HG03520 (cell line): ENCODE measurements at regions not wholly inside any gene's neighbourhood (a gene's known extent, or its start where the extent isn't known, plus 50 kb on each side); places are given as distances from the start of the nearest gene placed in this dataset.

ENCODE experiments used
- ATAC-seq: cut with Tn5 transposase; IDR thresholded peaks from one replicate; pipeline ENCODE4 v1.9.1; 2021; ENCODE audit warnings: mild to moderate bottlenecking, moderate library complexity; ENCODE audit not compliant: unreplicated experiment

- ATAC-seq = no peak
These were observed 196.4 kb upstream of the FOXN3 start for GRCh38 chr14:89613260-89614008.

- no peak for ATAC-seq
These were observed 192.6 kb upstream of the FOXN3 start for GRCh38 chr14:89609500-89610100.

- ATAC-seq = no peak
These were observed 190.4 kb upstream of the FOXN3 start for GRCh38 chr14:89607453-89607852.

GRCh38 chr14:89603938-89604480, 187.0 kb upstream of the FOXN3 start:
- no peak for ATAC-seq

GRCh38 chr14:89600950-89601826, 184.2 kb upstream of the FOXN3 start:
- no peak for ATAC-seq

GRCh38 chr14:89600029-89600428, 183.0 kb upstream of the FOXN3 start:
- no peak for ATAC-seq

GRCh38 chr14:89598548-89599186, 181.6 kb upstream of the FOXN3 start:
- no peak for ATAC-seq

GRCh38 chr14:89592961-89593360, 175.9 kb upstream of the FOXN3 start:
- no peak for ATAC-seq

GRCh38 chr14:89589400-89590118, 172.5 kb upstream of the FOXN3 start:
- no peak for ATAC-seq

- no peak for ATAC-seq
These were observed 171.8 kb upstream of the FOXN3 start for GRCh38 chr14:89588840-89589296.

- ATAC-seq = no peak
These were observed 171.0 kb upstream of the FOXN3 start for GRCh38 chr14:89588016-89588415.

- ATAC-seq = no peak
These were observed 170.0 kb upstream of the FOXN3 start for GRCh38 chr14:89587136-89587420.

- ATAC-seq = no peak
These were observed 169.5 kb upstream of the FOXN3 start for GRCh38 chr14:89586258-89587135.

GRCh38 chr14:89578156-89578555, 161.1 kb upstream of the FOXN3 start:
- no peak for ATAC-seq

GRCh38 chr14:89576960-89577359, 159.9 kb upstream of the FOXN3 start:
- ATAC-seq = no peak

- no peak for ATAC-seq
These were observed 159.3 kb upstream of the FOXN3 start for GRCh38 chr14:89576145-89576927.

GRCh38 chr14:89575386-89576061, 158.5 kb upstream of the FOXN3 start:
- ATAC-seq = no peak

GRCh38 chr14:89574420-89574819, 157.4 kb upstream of the FOXN3 start:
- no peak for ATAC-seq
